ENCODE measurements at regions not wholly inside any gene's neighbourhood (a gene's known extent, or its start where the extent isn't known, plus 50 kb on each side); places are given as distances from the start of the nearest gene placed in this dataset.
"Not testable (repeated sequence)": the region's sequence is repeated elsewhere in the genome, so short reads cannot be mapped to it uniquely, and the experiment has no call there.

DNA sequence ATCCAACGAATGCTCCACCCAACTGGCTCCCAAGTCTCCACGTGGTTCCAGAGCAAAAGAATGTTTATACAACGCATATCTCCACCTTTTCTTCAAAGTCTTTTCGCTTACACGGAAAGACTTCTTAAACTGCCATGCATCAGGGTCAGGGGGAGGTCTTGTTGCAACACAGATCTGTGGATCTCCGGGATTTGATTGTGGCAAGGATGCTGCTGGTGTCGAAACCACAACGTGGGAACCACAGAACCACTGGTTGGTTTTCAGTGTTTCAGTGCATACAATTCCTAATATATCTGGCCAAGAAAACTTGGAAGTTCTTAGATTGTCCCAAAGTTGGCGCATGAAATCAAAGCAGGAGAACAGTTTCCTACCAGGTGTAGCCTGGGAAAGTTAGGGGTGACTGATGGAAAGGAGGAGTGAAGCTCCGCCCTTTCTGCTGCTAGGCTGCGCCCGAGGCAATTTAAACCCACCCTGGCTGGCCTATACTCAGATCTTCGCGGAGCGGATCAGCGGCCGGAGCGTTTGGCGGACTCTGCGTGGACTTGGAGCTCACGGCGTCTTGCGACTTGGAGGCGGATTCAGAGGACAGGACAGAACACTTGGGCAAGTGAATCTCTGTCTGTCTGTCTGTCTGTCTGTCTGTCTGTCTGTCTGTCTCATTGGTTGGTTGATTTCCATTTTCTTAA, 334.8 kb downstream of the CWH43 start:
- TF ChIP-seq, protein P1, sequence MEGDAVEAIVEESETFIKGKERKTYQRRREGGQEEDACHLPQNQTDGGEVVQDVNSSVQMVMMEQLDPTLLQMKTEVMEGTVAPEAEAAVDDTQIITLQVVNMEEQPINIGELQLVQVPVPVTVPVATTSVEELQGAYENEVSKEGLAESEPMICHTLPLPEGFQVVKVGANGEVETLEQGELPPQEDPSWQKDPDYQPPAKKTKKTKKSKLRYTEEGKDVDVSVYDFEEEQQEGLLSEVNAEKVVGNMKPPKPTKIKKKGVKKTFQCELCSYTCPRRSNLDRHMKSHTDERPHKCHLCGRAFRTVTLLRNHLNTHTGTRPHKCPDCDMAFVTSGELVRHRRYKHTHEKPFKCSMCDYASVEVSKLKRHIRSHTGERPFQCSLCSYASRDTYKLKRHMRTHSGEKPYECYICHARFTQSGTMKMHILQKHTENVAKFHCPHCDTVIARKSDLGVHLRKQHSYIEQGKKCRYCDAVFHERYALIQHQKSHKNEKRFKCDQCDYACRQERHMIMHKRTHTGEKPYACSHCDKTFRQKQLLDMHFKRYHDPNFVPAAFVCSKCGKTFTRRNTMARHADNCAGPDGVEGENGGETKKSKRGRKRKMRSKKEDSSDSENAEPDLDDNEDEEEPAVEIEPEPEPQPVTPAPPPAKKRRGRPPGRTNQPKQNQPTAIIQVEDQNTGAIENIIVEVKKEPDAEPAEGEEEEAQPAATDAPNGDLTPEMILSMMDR (IDR thresholded peaks at IDR 0.05): not testable (repeated sequence)
- not testable (repeated sequence) for TF ChIP-seq POLR2A, POLR2AphosphoS5, EP300 (IDR thresholded peaks at IDR 0.05)
